A549 (cell line): ENCODE measurements at regions not wholly inside any gene's neighbourhood (a gene's known extent, or its start where the extent isn't known, plus 50 kb on each side); places are given as distances from the start of the nearest gene placed in this dataset.

Source experiments
- CTCF ChIP-seq: fragments of >200 bp; sonication (Bioruptor Twin); formaldehyde crosslinking; IDR thresholded peaks from 3 replicates; pipeline ENCODE4 v1.5.1; 2016
- EHMT2 ChIP-seq: fragments of 200-600 bp; sonication (generic); IDR thresholded peaks from 2 replicates; pipeline ENCODE4 v1.6.1; 2016; ENCODE audit warnings: antibody characterized with exemption, low read depth, mild to moderate bottlenecking, moderate library complexity
- ELK1 ChIP-seq: fragments of 150-350 bp; IDR thresholded peaks from 2 replicates; pipeline ENCODE4 v1.6.1; 2014; ENCODE audit warnings: low read depth, mild to moderate bottlenecking, low read length
- EP300 ChIP-seq, 2 experiments: fragments of >200 bp; sonication (Bioruptor Twin); formaldehyde crosslinking; IDR thresholded peaks; 2 replicates in 1 of 2; 3 replicates in 1 of 2; pipeline ENCODE4 v1.6.1; 2016 to 2017
- HMGXB4 ChIP-seq: fragments of 250-450 bp; sonication (Bioruptor Pico); IDR thresholded peaks from 2 replicates; pipeline ENCODE4 v1.5.0; 2021; ENCODE audit warnings: mild to moderate bottlenecking, moderate library complexity, borderline replicate concordance
- MAFK ChIP-seq: fragments of 450-650 bp; IDR thresholded peaks from 2 replicates; pipeline ENCODE4 v1.6.1; 2014; ENCODE audit not compliant: partially characterized antibody
- NR3C1 ChIP-seq: fragments of >200 bp; sonication (Bioruptor Twin); formaldehyde crosslinking; IDR thresholded peaks from 3 replicates; pipeline ENCODE4 v1.6.1; 2017
- POLR2A ChIP-seq: IDR thresholded peaks from 2 replicates; pipeline ENCODE4 v1.6.1; 2012; ENCODE audit warnings: mild to moderate bottlenecking, low read length
- RFX5 ChIP-seq: fragments of 450-650 bp; IDR thresholded peaks from 2 replicates; pipeline ENCODE4 v1.7.1; 2014; ENCODE audit warnings: antibody characterized with exemption, mild to moderate bottlenecking, moderate library complexity
- RNF2 ChIP-seq: fragments of 200-600 bp; sonication (generic); IDR thresholded peaks from 2 replicates; pipeline ENCODE4 v1.6.1; 2016; ENCODE audit warnings: low read depth, mild to moderate bottlenecking, antibody characterized with exemption, moderate library complexity, borderline replicate concordance
- USF2 ChIP-seq: fragments of 450-650 bp; IDR thresholded peaks from 2 replicates; pipeline ENCODE4 v1.6.1; 2014; ENCODE audit warnings: antibody characterized with exemption

GRCh38 chr22:33111491-33111890 lies 53.3 kb upstream of the SYN3 start:
- TF ChIP-seq HMGXB4 (no peak), USF2 (no peak), RFX5 (no peak), POLR2A (no peak), NR3C1 (no peak), RNF2 (no peak), CTCF (no peak), EP300 (IDR thresholded peaks at IDR 0.05) (no peak), ELK1 (no peak), MAFK (no peak), EHMT2 (no peak)
